Retinal pigment epithelial cell (primary cell): ENCODE measurements at regions not wholly inside any gene's neighbourhood (a gene's known extent, or its start where the extent isn't known, plus 50 kb on each side); places are given as distances from the start of the nearest gene placed in this dataset.

Source experiments
- DNase-seq: peaks from one replicate; pipeline ENCODE4 v3.0.0-alpha.2; 2010; ENCODE audit warnings: low read depth
- H3K4me3 ChIP-seq: 2 replicates; pipeline ENCODE4 v1.5.1; 2011; ENCODE audit warnings: mild to moderate bottlenecking, low read length, control low read depth, moderate library complexity
- CTCF ChIP-seq: conservative IDR thresholded peaks from 2 replicates; pipeline ENCODE4 v1.5.1; 2011; ENCODE audit warnings: low read depth, low read length, control low read depth, inconsistent platforms

GRCh38 chr16:13401641-13402040 lies 500.2 kb downstream of the SHISA9 start:
- no peak for DNase-seq
- H3K4me3 ChIP-seq = no peak overlapping the region
- TF ChIP-seq CTCF = no peak

DNA sequence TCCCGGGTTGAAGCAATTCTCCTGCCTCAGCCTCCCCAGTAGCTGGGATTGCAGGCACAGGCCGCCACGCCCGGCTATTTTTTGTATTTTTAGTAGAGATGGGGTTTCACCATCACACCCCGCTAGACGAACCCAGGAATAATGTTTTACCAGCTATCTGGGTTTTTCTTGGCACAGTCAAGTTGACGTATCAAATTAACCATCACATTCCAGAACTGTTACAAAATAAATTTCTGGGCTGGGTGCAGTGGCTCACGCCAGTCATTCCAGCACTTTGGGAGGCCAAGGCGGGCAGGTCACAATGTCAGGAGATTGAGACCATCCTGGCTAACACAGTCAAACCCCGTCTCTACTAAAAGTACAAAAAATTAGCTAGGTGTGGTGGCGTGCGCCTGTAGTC lies 501.2 kb downstream of the SHISA9 start:
- no peak overlapping the region for H3K4me3 ChIP-seq
- DNase-seq = peak; percentile 36
- TF ChIP-seq CTCF = no peak

GRCh38 chr16:13403326-13403725 lies 501.9 kb downstream of the SHISA9 start:
- DNase-seq = peak; percentile 77
- no peak for TF ChIP-seq CTCF
- H3K4me3 ChIP-seq = no peak overlapping the region

- DNase-seq = no peak
- TF ChIP-seq CTCF = no peak
- H3K4me3 ChIP-seq = no peak overlapping the region
Observed at GRCh38 chr16:13414154-13414553, 505.8 kb upstream of the ERCC4 start.

GRCh38 chr16:13419589-13419988 lies 500.4 kb upstream of the ERCC4 start:
- TF ChIP-seq CTCF = no peak
- no peak for DNase-seq

DNA sequence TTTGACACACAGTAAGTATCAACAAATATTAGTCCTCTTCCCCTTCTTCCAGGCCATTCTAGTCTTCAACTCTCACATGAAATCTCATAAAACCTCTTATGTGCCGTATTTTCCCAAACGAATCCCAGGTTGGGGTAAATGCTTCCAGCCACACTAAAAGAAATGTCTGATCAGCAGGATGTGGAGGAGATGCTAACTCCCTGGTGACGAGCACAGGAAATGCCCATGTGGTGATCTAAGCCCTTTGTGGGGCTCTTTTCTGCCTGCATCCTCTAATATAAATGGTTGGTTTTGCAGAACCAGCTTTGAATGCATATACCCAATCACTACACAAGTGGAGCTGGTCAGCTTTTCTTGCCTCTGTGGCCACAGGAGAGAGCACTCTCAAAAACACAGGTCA lies 498.2 kb upstream of the ERCC4 start:
- DNase-seq = no peak
- TF ChIP-seq CTCF = no peak
- H3K4me3 ChIP-seq = no peak overlapping the region

More at GRCh38 chr16:13419589-13419988, 500.4 kb upstream of the ERCC4 start:
- no peak overlapping the region for H3K4me3 ChIP-seq

GRCh38 chr16:13425836-13426235 lies 494.1 kb upstream of the ERCC4 start:
- TF ChIP-seq CTCF = no peak
- no peak overlapping the region for H3K4me3 ChIP-seq
- no peak for DNase-seq
